T-helper 17 cell (primary cell): ENCODE measurements at regions not wholly inside any gene's neighbourhood (a gene's known extent, or its start where the extent isn't known, plus 50 kb on each side); places are given as distances from the start of the nearest gene placed in this dataset.

Source experiments
- ATAC-seq: fragments of 150-1000 bp; cut with Tn5 transposase; 2 replicates; pipeline ENCODE4 v1.10.0; 2021; ENCODE audit warnings: mild to moderate bottlenecking, moderate library complexity
- DNase-seq, 3 donors: peaks; one replicate each; pipeline versions ENCODE4 v3.0.0 to v3.0.0-alpha.2; 2020 to 2021
- H3K9me3 ChIP-seq: one replicate; pipeline ENCODE4 v1.7.0; 2013; ENCODE audit warnings: low read length, mild to moderate bottlenecking; ENCODE audit not compliant: control insufficient read depth, poor library complexity, severe bottlenecking
- H3K27ac Mint-ChIP-seq: one replicate; pipeline ENCODE4 v1.8.0; 2022; ENCODE audit warnings: mild to moderate bottlenecking, moderate library complexity, mixed read lengths
- H3K27me3 Mint-ChIP-seq: one replicate; pipeline ENCODE4 v1.8.0; 2022; ENCODE audit warnings: mixed read lengths
- H3K36me3 Mint-ChIP-seq: one replicate; pipeline ENCODE4 v1.8.0; 2022; ENCODE audit warnings: low read depth, mixed read lengths
- H3K4me1 Mint-ChIP-seq: one replicate; pipeline ENCODE4 v1.8.0; 2022; ENCODE audit warnings: mild to moderate bottlenecking, mixed read lengths
- H3K4me3 Mint-ChIP-seq: one replicate; pipeline ENCODE4 v1.8.0; 2022; ENCODE audit warnings: mild to moderate bottlenecking, moderate library complexity, mixed read lengths

DNA sequence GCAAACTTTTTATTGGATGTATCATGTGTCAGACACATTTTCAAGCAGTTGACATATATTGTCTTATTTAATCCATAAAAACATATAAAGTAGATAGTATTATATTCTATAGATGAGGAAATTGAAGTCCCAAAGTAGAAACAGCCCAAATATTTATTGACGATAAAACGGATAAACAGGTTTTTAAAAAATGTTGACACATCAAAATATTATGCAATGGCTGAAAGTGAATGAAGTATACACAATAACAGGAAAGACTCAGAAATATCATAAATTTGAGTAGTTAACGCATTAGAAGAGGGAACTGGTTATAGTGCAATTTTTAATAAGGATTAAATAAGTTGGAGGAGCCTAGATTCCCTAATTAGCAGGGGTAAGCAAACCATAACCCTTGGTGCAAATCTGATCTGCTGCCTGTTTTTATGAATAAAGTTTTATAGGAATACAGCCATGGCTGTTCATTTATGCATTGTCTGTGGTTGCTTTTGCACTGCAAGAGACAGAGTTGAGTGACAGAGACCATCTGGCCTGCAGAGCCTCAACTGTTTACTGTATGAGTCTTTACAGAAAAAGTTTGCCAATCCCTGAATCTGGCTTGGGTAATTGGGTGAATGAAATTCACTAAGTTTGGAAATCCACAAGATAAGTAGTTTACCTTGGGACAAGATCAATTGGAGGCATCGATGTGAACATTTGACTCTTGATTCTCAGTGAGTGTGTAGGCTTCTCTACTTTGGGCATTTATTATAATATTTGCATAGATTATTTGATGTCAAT is 50.6 kb upstream of the EXOC2 start:
- DNase-seq = no peak
- Mint-ChIP-seq H3K36me3 (peaks cover 2% of the 10 kb centered on the region), H3K4me3 (no peak overlapping the region), H3K27me3 (peaks cover 16% of the 10 kb centered on the region), H3K4me1 (no peaks in the 10 kb centered on the region), H3K27ac (no peak overlapping the region)
- no peak for ATAC-seq
- H3K9me3 ChIP-seq = no peaks in the 10 kb centered on the region
